ENCODE measurements at regions not wholly inside any gene's neighbourhood (a gene's known extent, or its start where the extent isn't known, plus 50 kb on each side); places are given as distances from the start of the nearest gene placed in this dataset.

GRCh38 chr20:40442181-40442963, 246.7 kb downstream of the MAFB start:
- CTCF ChIA-PET = no interaction called here

GRCh38 chr20:40441771-40442170, 247.3 kb downstream of the MAFB start:
- ChIA-PET CTCF (no interaction called here), POLR2A (ENCODE audit: unreplicated experiment) (no interaction called here)
- no peaks in the 10 kb centered on the region for H4K20me1 ChIP-seq (ENCODE audit: low read length)
- TF ChIP-seq EZH2phosphoT487 (IDR thresholded peaks at IDR 0.05; ENCODE audit: borderline replicate concordance, low read length) (no peak), EZH2 (IDR thresholded peaks at IDR 0.05; ENCODE audit: low read length, unreplicated experiment) (no peak), CTCF (conservative IDR thresholded peaks at IDR 0.05; ENCODE audit: low read depth, low read length) (no peak)
- no peak overlapping the region for H2AFZ ChIP-seq (ENCODE audit: low read length)
- H3K36me3 ChIP-seq (ENCODE audit: low read depth, low read length) = no peaks in the 10 kb centered on the region
- no peak overlapping the region for H3K9ac ChIP-seq (ENCODE audit: low read length)
- no peaks in the 10 kb centered on the region for H3K27me3 ChIP-seq (ENCODE audit: low read length)
- no peaks in the 10 kb centered on the region for H3K79me2 ChIP-seq (ENCODE audit: low read length)
- H3K9me2 ChIP-seq (replicated peaks; ENCODE audit: low read length) = no peaks in the 10 kb centered on the region
- H3K4me1 ChIP-seq (ENCODE audit: insufficient read depth, low read length) = no peaks in the 10 kb centered on the region
- H3K4me3 ChIP-seq (ENCODE audit: low read length) = no peak overlapping the region
- ATAC-seq = no peak
- no peaks in the 10 kb centered on the region for H3F3A ChIP-seq (ENCODE audit: low read length, unreplicated experiment)
- no peak overlapping the region for H3K27ac ChIP-seq (ENCODE audit: low read length)
- DNase-seq = no peak
- H3K9me3 ChIP-seq (ENCODE audit: low read length) = no peaks in the 10 kb centered on the region
- BruUV-seq (replicated peaks) = no TSS peak
- H3K4me2 ChIP-seq (ENCODE audit: low read length) = no peak overlapping the region
- intact Hi-C loops (cut with micrococcal nuclease) = no loop called here

More at GRCh38 chr20:40442181-40442963, 246.7 kb downstream of the MAFB start:
- Histone ChIP-seq H4K20me1 (ENCODE audit: low read length) (no peaks in the 10 kb centered on the region), H3K9me3 (ENCODE audit: low read length) (no peaks in the 10 kb centered on the region), H3K9me2 (replicated peaks; ENCODE audit: low read length) (no peaks in the 10 kb centered on the region), H3K36me3 (ENCODE audit: low read depth, low read length) (no peaks in the 10 kb centered on the region), H3K79me2 (ENCODE audit: low read length) (no peaks in the 10 kb centered on the region), H3K4me1 (ENCODE audit: insufficient read depth, low read length) (no peaks in the 10 kb centered on the region), H3K27me3 (ENCODE audit: low read length) (no peaks in the 10 kb centered on the region), H3K4me2 (ENCODE audit: low read length) (no peak overlapping the region), H3K9ac (ENCODE audit: low read length) (no peak overlapping the region), H3K4me3 (ENCODE audit: low read length) (no peak overlapping the region), H2AFZ (ENCODE audit: low read length) (no peak overlapping the region), H3K27ac (ENCODE audit: low read length) (no peak overlapping the region), H3F3A (ENCODE audit: low read length, unreplicated experiment) (no peaks in the 10 kb centered on the region)
- POLR2A ChIA-PET (ENCODE audit: unreplicated experiment) = no interaction called here
- TF ChIP-seq CTCF (conservative IDR thresholded peaks at IDR 0.05; ENCODE audit: low read depth, low read length) = no peak
- TF ChIP-seq EZH2 (IDR thresholded peaks at IDR 0.05; ENCODE audit: low read length, unreplicated experiment) = no peak
- TF ChIP-seq EZH2phosphoT487 (IDR thresholded peaks at IDR 0.05; ENCODE audit: borderline replicate concordance, low read length) = no peak
- BruUV-seq (replicated peaks) = no TSS peak
- no peak for ATAC-seq
- DNase-seq = no peak
- intact Hi-C loops (cut with micrococcal nuclease) = no loop called here

GRCh38 chr20:40438161-40438830, 250.7 kb downstream of the MAFB start:
- H2AFZ ChIP-seq (ENCODE audit: low read length) = no peak overlapping the region

More at GRCh38 chr20:40438161-40438830, 250.7 kb downstream of the MAFB start:
- Histone ChIP-seq H3K27ac (ENCODE audit: low read length) (no peak overlapping the region), H3K9ac (ENCODE audit: low read length) (no peak overlapping the region), H3K9me2 (replicated peaks; ENCODE audit: low read length) (no peaks in the 10 kb centered on the region), H3K27me3 (ENCODE audit: low read length) (no peaks in the 10 kb centered on the region), H3K36me3 (ENCODE audit: low read depth, low read length) (no peaks in the 10 kb centered on the region), H3K4me2 (ENCODE audit: low read length) (no peak overlapping the region), H3K79me2 (ENCODE audit: low read length) (no peaks in the 10 kb centered on the region), H3K9me3 (ENCODE audit: low read length) (no peaks in the 10 kb centered on the region), H3K4me1 (ENCODE audit: insufficient read depth, low read length) (no peaks in the 10 kb centered on the region), H3F3A (ENCODE audit: low read length, unreplicated experiment) (no peaks in the 10 kb centered on the region), H4K20me1 (ENCODE audit: low read length) (no peaks in the 10 kb centered on the region), H3K4me3 (ENCODE audit: low read length) (no peak overlapping the region)
- CTCF ChIA-PET = no interaction called here
- DNase-seq (no peak), ATAC-seq (no peak)
- intact Hi-C loops (cut with micrococcal nuclease) = no loop called here
- POLR2A ChIA-PET (ENCODE audit: unreplicated experiment) = no interaction called here
- TF ChIP-seq EZH2phosphoT487 (IDR thresholded peaks at IDR 0.05; ENCODE audit: borderline replicate concordance, low read length) (no peak), CTCF (conservative IDR thresholded peaks at IDR 0.05; ENCODE audit: low read depth, low read length) (no peak), EZH2 (IDR thresholded peaks at IDR 0.05; ENCODE audit: low read length, unreplicated experiment) (no peak)
- BruUV-seq (replicated peaks) = no TSS peak
